HCT116 (cell line): ENCODE measurements at regions not wholly inside any gene's neighbourhood (a gene's known extent, or its start where the extent isn't known, plus 50 kb on each side); places are given as distances from the start of the nearest gene placed in this dataset.

ENCODE experiments used
- ATAC-seq: fragments of 200-7000 bp; cut with Tn5 transposase; 2 replicates; pipeline ENCODE4 v1.9.1; 2020; ENCODE audit warnings: mild to moderate bottlenecking, moderate library complexity
- BruUV-seq: library from RNA; stranded (reverse); fragments of 400-500 nt; replicated peaks from 2 replicates; lab custom pipeline; 2021; lab: Mats Ljungman, UMichigan
- CTCF ChIA-PET: fragments of 300-600 bp; sonication (Branson Sonifier 250); formaldehyde crosslinking; loops from one replicate; lab custom pipeline; 2021; ENCODE audit warnings: antibody characterized with exemption; lab: Charles Lee
- POLR2A ChIA-PET: fragments of 300-600, 350-600 bp; sonication (Branson Sonifier 250); formaldehyde crosslinking; loops from one replicate; lab custom pipeline; 2021; ENCODE audit warnings: antibody characterized with exemption; lab: Charles Lee
- RAD21 ChIA-PET, 2 experiments: fragments of 300-600 bp; sonication (Branson Sonifier 250); formaldehyde crosslinking; loops; one replicate each; lab custom pipeline; 2023; ENCODE audit warnings: low total read pairs in 2 of 2; ENCODE audit not compliant: uncharacterized antibody in 2 of 2, unreplicated experiment in 2 of 2, low non-redundant PET in 1 of 2; lab: Charles Lee
- DNase-seq: peaks from one replicate; pipeline ENCODE4 v3.0.0-alpha.2; 2010; ENCODE audit warnings: low read depth, low spot score
- H2AFZ ChIP-seq: fragments of 200-600 bp; shearing (Covaris generic), sonication (generic); 2 replicates; pipeline ENCODE4 v1.6.1; 2017; ENCODE audit warnings: low read depth, mixed run types, mixed read lengths, antibody characterized with exemption, low read length; ENCODE audit not compliant: poor library complexity, severe bottlenecking
- H3K27ac ChIP-seq: 2 replicates; pipeline ENCODE4 v1.5.1; 2012; ENCODE audit warnings: low read depth, low read length
- H3K27me3 ChIP-seq: fragments of 200-600 bp; sonication (generic); 2 replicates; pipeline ENCODE4 v1.6.1; 2016; ENCODE audit warnings: mixed run types, low read length, mixed read lengths; ENCODE audit not compliant: insufficient read depth
- H3K36me3 ChIP-seq, 2 experiments: fragments of 200-500 bp in 1 of 2; fragments of 200-600 bp in 1 of 2; sonication (Bioruptor generic) in 1 of 2; sonication (generic) in 1 of 2; 2 replicates each; pipeline versions ENCODE4 v1.5.1 to v1.6.1; 2014 to 2016; ENCODE audit warnings: low read length in 2 of 2, inconsistent platforms in 1 of 2, mixed read lengths in 1 of 2, mixed run types in 1 of 2; ENCODE audit not compliant: insufficient read depth in 2 of 2, control insufficient read depth in 1 of 2
- H3K4me1 ChIP-seq, 2 experiments: fragments of 200-600 bp in 1 of 2; sonication (generic) in 1 of 2; 2 replicates each; pipeline versions ENCODE4 v1.5.1 to v1.6.1; 2012 to 2017; ENCODE audit warnings: low read length in 2 of 2, inconsistent platforms in 1 of 2, mild to moderate bottlenecking in 1 of 2, mixed read lengths in 1 of 2, mixed run types in 1 of 2, moderate library complexity in 1 of 2; ENCODE audit not compliant: insufficient read depth in 2 of 2, control insufficient read depth in 1 of 2
- H3K4me2 ChIP-seq: fragments of 200-600 bp; sonication (generic); 2 replicates; pipeline ENCODE4 v1.6.1; 2017; ENCODE audit warnings: mixed run types, low read length, mixed read lengths
- H3K4me3 ChIP-seq, 2 experiments: fragments of 200-600 bp in 1 of 2; sonication (generic) in 1 of 2; replicated peaks in 1 of 2; 2 replicates each; pipeline ENCODE4 v1.5.1; 2011 to 2016; ENCODE audit warnings: low read length in 2 of 2, control low read depth in 1 of 2, low read depth in 1 of 2, mild to moderate bottlenecking in 1 of 2, mixed read lengths in 1 of 2, mixed run types in 1 of 2
- H3K79me2 ChIP-seq: fragments of 200-600 bp; sonication (generic); 2 replicates; pipeline ENCODE4 v1.6.1; 2017; ENCODE audit warnings: mild to moderate bottlenecking, mixed run types, low read length, moderate library complexity, mixed read lengths; ENCODE audit not compliant: insufficient read depth
- H3K9ac ChIP-seq: fragments of 200-600 bp; sonication (generic); 2 replicates; pipeline ENCODE4 v1.6.1; 2016; ENCODE audit warnings: low read length, mixed read lengths
- H3K9me2 ChIP-seq: fragments of 200-600 bp; sonication (generic), shearing (Covaris generic); 2 replicates; pipeline ENCODE4 v1.6.1; 2017; ENCODE audit warnings: mixed run types, mild to moderate bottlenecking, moderate library complexity; ENCODE audit not compliant: insufficient read depth
- H3K9me3 ChIP-seq, 2 experiments: fragments of 200-500 bp in 1 of 2; fragments of 200-600 bp in 1 of 2; sonication (Bioruptor generic) in 1 of 2; sonication (generic) in 1 of 2; 2 replicates each; pipeline ENCODE4 v1.6.1; 2014 to 2017; ENCODE audit warnings: low read length in 2 of 2, mixed read lengths in 2 of 2, inconsistent platforms in 1 of 2, low read depth in 1 of 2, mild to moderate bottlenecking in 1 of 2, mixed run types in 1 of 2, moderate library complexity in 1 of 2; ENCODE audit not compliant: control insufficient read depth in 1 of 2, insufficient read depth in 1 of 2
- H4K20me1 ChIP-seq: fragments of 200-600 bp; sonication (generic), shearing (Covaris generic); 2 replicates; pipeline ENCODE4 v1.6.1; 2017; ENCODE audit warnings: mixed run types, mild to moderate bottlenecking, moderate library complexity; ENCODE audit not compliant: insufficient read depth
- ATF3 ChIP-seq: IDR thresholded peaks from 2 replicates; pipeline ENCODE4 v1.6.1; 2012
- CEBPB ChIP-seq: IDR thresholded peaks from 2 replicates; pipeline ENCODE4 v1.6.1; 2012; ENCODE audit warnings: low read depth
- CTCF ChIP-seq, 3 experiments: fragments of 200-600 bp in 1 of 3; sonication (generic) in 1 of 3; IDR thresholded peaks in 2 of 3; conservative IDR thresholded peaks in 1 of 3; 2 replicates each; pipeline ENCODE4 v1.5.1; 2012 to 2017; ENCODE audit warnings: low read depth in 2 of 3, low read length in 2 of 3, antibody characterized with exemption in 1 of 3, borderline replicate concordance in 1 of 3, control low read depth in 1 of 3, mild to moderate bottlenecking in 1 of 3, mixed read lengths in 1 of 3, mixed run types in 1 of 3, moderate library complexity in 1 of 3; ENCODE audit not compliant: insufficient read depth in 1 of 3
- ELF1 ChIP-seq: IDR thresholded peaks from 2 replicates; pipeline ENCODE4 v1.6.1; 2012; ENCODE audit warnings: low read depth, borderline replicate concordance
- EZH2 ChIP-seq: fragments of 200-600 bp; sonication (generic); IDR thresholded peaks from 2 replicates; pipeline ENCODE4 v1.6.1; 2017; ENCODE audit warnings: antibody characterized with exemption, mixed run types
- MAX ChIP-seq: IDR thresholded peaks from 2 replicates; pipeline ENCODE4 v1.6.1; 2012
- POLR2A ChIP-seq: IDR thresholded peaks from 2 replicates; pipeline ENCODE4 v1.7.0; 2011; ENCODE audit warnings: borderline replicate concordance; ENCODE audit not compliant: insufficient read depth, insufficient read length; ENCODE audit errors: extremely low read depth
- REST ChIP-seq: IDR thresholded peaks from 2 replicates; pipeline ENCODE4 v1.6.1; 2012; ENCODE audit warnings: low read depth
- SIN3A ChIP-seq: IDR thresholded peaks from 2 replicates; pipeline ENCODE4 v1.6.1; 2012; ENCODE audit warnings: low read depth
- YY1 ChIP-seq: IDR thresholded peaks from 2 replicates; pipeline ENCODE4 v1.6.1; 2011; ENCODE audit warnings: low read length, low read depth, moderate library complexity, mild to moderate bottlenecking; ENCODE audit not compliant: insufficient replicate concordance; ENCODE audit errors: extremely low read depth
- ZBTB33 ChIP-seq: IDR thresholded peaks from 2 replicates; pipeline ENCODE4 v1.6.1; 2011; ENCODE audit warnings: mild to moderate bottlenecking, low read length, moderate library complexity; ENCODE audit not compliant: insufficient replicate concordance; ENCODE audit errors: extremely low read depth
- intact Hi-C: fragments of 100-400 bp; cut with micrococcal nuclease; formaldehyde crosslinking; loops from 2 replicates; pipeline ENCODE4 v1.10.0; 2022

- Histone ChIP-seq H2AFZ (no peak overlapping the region), H3K9me3 (no peaks in the 10 kb centered on the region), H3K36me3 (no peaks in the 10 kb centered on the region), H3K4me2 (no peak overlapping the region), H4K20me1 (no peaks in the 10 kb centered on the region), H3K4me3 (no peak overlapping the region), H3K27ac (no peak overlapping the region), H3K9me2 (no peaks in the 10 kb centered on the region), H3K27me3 (no peaks in the 10 kb centered on the region), H3K9ac (no peak overlapping the region), H3K79me2 (no peaks in the 10 kb centered on the region), H3K4me1 (no peaks in the 10 kb centered on the region)
- BruUV-seq, result no TSS peak
- CTCF ChIA-PET, result no interaction called here
- RAD21 ChIA-PET, result no interaction called here
- no peak for ATAC-seq
- TF ChIP-seq EZH2 (no peak), ELF1 (no peak), SIN3A (no peak), REST (no peak), MAX (no peak), ZBTB33 (no peak), YY1 (no peak), POLR2A (no peak), ATF3 (no peak), CTCF (IDR thresholded peaks at IDR 0.05 in 2 of 3, conservative IDR thresholded peaks at IDR 0.05 in 1 of 3; ENCODE audit: borderline replicate concordance in 1 of 3, insufficient read depth in 1 of 3, low read depth in 2 of 3, low read length in 2 of 3) (no peak), CEBPB (no peak)
- DNase-seq, result no peak
- POLR2A ChIA-PET, result no interaction called here
- intact Hi-C loops, result no loop called here
Observed at GRCh38 chrX:10079231-10079630, 77.5 kb upstream of the CLCN4 start.
